HG02610 (cell line): ENCODE measurements at regions not wholly inside any gene's neighbourhood (a gene's known extent, or its start where the extent isn't known, plus 50 kb on each side); places are given as distances from the start of the nearest gene placed in this dataset.
"Not testable (repeated sequence)": the region's sequence is repeated elsewhere in the genome, so short reads cannot be mapped to it uniquely, and the experiment has no call there.

ENCODE experiments used
- ATAC-seq: cut with Tn5 transposase; IDR thresholded peaks from one replicate; pipeline ENCODE4 v1.9.1; 2021; ENCODE audit warnings: mild to moderate bottlenecking, moderate library complexity; ENCODE audit not compliant: unreplicated experiment

DNA sequence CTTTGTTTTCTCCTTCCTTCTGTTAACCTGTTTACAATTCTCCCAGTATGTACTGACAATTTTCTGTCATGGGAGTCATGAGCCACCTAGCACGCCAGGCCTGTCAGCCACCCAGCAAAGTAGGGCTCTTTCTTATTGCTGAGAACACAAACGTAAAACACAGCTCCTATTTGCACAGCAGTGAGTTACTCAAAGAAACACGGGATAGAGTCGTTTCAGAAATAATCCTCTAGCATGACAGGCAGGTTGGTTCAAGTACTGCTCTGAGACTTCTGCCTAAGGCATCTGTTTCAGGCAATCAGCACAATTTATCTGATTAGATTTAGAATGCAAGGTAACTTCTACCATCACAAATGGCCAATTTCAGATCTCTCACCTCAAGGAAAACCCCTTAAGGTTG lies 88.8 kb downstream of the CD24 start:
- no peak for ATAC-seq

DNA sequence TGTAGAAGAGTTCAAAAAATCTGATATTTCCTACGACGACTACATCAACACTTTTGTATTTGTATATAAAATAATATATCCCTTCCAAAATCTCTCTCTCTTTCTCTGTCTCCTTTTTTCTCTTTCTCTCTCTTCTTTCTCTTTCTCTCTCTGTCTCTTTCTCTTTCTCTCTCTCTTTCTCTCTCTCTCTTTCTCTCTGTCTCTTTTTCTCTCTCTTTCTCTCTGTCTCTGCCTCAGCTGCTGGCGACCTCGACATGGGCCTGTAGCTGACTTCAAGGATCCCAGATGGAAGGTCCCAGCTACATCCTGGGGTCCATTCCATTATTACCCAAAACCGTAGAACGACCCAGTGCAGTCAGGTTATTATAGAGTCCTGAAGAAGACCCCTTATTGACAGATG lies 90.0 kb downstream of the CD24 start:
- ATAC-seq, result no peak

- no peak for ATAC-seq
Measured at GRCh38 chr6:106883808-106884262, 90.7 kb downstream of the CD24 start.

GRCh38 chr6:106882601-106883518 lies 91.7 kb downstream of the CD24 start:
- no peak for ATAC-seq

DNA sequence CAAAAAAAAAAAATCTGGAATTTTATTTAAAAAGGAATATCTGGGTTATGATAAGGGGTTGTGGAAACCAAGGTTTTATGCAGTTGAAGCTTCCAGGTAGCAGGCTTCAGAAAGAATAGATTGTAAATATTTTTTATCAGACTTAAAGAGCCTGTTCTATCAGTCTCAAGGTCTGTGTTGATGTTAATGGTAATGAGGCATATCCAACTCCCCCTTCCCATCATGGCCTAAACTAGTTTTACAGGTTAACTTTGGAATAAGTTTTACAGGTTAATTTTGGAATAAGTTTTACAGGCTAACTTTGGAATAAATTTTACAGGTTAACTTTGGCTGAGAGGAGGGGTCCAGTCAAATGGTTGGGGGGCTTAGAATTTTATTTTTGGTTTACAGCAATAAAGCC lies 92.4 kb downstream of the CD24 start:
- no peak for ATAC-seq

- no peak for ATAC-seq
Measured at GRCh38 chr6:106880952-106881351, 93.6 kb downstream of the CD24 start.

- no peak for ATAC-seq
Measured at GRCh38 chr6:106875782-106876321, 98.7 kb downstream of the CD24 start.

- no peak for ATAC-seq
Measured at GRCh38 chr6:106874481-106874880, 100.0 kb downstream of the CD24 start.

DNA sequence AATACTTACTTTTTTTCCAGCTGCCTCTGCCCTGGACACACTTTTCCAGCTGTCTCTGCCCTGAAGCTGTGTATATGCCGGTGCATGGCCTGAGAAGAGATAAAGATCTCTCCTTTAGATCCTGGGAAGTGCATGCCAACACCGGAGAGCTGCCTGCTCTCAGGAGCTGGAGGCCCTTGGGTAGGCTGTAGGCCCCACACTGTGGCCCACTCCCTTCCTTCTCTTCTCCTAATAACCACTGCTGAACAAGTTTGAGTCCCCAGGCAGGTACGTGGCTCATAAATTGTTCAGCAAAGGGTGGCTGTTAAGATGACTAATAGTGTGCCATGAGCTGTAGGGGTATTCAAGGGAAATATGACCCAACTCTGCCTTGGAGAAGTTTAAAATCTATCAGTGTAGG lies 102.5 kb downstream of the CD24 start:
- ATAC-seq, result no peak

DNA sequence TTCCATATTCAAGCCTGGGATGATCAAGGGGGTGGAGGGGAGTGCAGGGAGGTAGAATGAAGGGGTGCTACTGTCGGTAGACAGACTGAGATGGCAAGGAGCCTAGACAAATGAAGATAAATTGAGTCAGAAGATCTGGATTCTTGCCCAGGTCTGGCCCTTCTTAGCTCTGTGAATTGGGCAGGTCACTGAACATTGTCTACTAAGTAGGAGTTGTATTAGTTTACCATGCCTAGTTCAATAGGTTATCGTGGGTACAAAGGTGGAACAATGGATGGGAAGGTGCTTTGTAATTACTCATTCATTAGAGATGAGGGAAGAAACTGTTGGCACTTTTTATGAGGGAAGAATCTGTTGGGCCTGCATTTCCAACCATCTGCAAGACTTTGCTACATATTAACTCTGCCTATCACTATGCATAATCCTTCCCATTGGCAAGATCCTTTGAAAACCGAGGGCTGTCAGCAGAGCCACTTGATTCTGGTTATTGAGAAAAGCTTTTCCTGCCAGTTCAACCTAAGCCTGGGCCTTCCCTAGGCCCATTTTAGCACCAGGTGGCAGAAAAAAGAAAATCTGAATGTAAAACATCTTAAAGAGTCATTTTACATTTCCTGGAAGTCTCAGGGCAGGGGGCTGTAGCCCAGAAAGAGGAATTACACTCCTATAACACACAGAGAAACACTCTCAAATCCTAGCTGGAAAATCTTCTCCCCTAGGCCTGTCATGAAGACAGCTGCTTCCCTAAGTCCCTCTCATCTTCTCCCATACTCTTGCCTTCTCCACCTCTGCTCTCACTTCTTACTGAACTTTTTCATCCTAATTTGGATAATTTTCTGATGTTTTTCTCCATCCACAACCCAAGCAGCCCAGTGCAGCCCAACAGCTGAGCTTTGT lies 103.5 kb downstream of the CD24 start:
- ATAC-seq, result no peak

- no peak for ATAC-seq
Measured at GRCh38 chr6:106870069-106870468, 104.5 kb downstream of the CD24 start.

GRCh38 chr6:106869203-106869602 lies 105.3 kb downstream of the CD24 start:
- ATAC-seq, result no peak

DNA sequence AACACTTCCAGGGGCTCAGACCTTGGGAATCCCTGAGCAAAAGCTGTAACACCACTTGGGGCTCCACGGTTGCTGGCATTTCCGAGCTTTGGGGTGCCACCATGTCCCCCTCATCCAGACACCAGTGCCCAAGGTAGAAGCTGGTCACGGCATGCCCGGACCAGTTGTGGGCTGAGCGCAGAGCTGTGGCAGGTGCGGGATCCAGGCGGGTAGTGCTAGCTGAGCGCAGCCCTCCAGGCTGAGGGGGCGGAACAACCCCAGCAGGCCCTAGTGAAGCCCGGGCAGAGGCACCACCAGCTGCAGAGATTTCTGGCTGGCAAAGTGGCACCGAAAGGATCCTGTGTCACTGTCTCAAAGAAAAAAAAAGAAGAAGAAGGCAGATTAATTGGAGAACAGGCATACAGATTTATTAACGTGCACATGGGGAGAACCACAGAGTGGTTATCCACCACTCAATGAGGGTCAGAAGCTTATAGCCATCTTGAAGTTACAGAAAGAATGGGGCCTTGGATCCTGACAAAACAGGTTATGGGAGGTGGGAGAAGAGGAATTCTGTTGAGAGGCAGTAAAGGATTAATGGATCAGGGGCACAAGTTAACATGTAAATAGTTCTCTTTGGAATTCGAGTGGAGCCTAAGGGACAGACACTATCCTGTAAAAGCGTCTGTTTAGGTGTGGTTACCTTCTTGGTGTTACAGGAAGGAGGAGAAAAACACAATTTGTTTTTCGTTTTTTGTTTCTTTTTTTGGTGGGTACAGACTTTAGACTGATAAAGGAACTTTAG lies 107.5 kb downstream of the CD24 start:
- no peak for ATAC-seq

- ATAC-seq, result no peak
Measured at GRCh38 chr6:106862858-106863257, 111.7 kb downstream of the CD24 start.

DNA sequence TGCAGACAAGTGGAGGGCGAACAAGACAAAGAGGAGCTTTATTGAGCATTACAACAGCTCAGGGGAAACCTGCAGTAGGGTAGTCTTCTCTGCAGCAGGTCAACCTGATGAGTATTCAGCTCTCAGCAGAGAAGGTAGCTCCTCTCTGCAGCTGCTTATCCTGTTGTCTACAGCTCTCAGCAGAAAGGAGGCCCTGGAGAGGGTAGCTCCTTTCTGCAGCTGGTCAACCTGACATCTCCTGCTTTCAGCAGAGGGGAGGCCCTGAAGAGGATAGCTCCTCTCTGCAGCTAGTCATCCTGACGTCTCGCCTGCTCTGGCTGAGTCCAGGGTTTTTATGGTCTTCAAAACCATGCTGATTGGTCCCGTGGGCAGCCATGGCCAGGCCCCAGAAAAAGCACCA lies 113.6 kb downstream of the CD24 start:
- no peak for ATAC-seq

GRCh38 chr6:106858653-106859092 lies 115.9 kb downstream of the CD24 start:
- no peak for ATAC-seq

GRCh38 chr6:106857771-106858652 lies 116.5 kb downstream of the CD24 start:
- ATAC-seq, result no peak

DNA sequence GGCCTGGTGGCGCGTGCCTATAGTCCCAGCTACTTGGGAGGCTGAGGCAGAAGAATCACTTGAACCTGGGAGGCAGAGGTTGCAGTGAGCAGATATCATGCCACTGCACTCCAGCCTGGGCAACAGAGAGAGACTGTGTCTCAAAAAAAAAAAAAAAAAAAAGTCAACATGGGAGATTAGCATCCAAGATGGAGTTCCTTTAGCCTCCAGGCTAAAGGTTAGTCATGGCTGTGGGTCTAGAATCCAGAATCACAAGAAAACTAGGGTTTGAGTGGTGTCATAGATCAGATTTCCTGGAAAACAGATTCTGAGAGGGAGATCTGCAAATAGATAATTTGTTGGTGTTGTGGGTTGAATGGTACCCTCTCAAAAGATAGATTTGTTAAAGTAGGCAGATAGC lies 117.2 kb downstream of the CD24 start:
- not testable (repeated sequence) for ATAC-seq

- ATAC-seq, result no peak
Measured at GRCh38 chr6:106856227-106856874, 118.2 kb downstream of the CD24 start.
